ENCODE measurements at regions not wholly inside any gene's neighbourhood (a gene's known extent, or its start where the extent isn't known, plus 50 kb on each side); places are given as distances from the start of the nearest gene placed in this dataset.

GRCh38 chr3:127404221-127405009 lies 116.6 kb upstream of the PRR20G start:
- ATAC-seq (no peak), DNase-seq (no peak)
- intact Hi-C loops (cut with DNase I): no loop called here
- Histone ChIP-seq H3K27me3 (no peaks in the 10 kb centered on the region), H3K9me3 (peaks cover 0 to 5% (median 0%) of the 10 kb centered on the region in 4 donors), H3K4me1 (no peaks in the 10 kb centered on the region), H3K27ac (no peak overlapping the region), H3K36me3 (no peaks in the 10 kb centered on the region), H3K4me3 (no peak overlapping the region)
- no peak for TF ChIP-seq POLR2A (IDR thresholded peaks at IDR 0.05)
- WGBS (ENCODE audit: insufficient coverage, low coverage, low lambda C conversion rate, missing lambda C conversion rate): 56% methylated on average over 5 of the region's 8 CpGs

DNA sequence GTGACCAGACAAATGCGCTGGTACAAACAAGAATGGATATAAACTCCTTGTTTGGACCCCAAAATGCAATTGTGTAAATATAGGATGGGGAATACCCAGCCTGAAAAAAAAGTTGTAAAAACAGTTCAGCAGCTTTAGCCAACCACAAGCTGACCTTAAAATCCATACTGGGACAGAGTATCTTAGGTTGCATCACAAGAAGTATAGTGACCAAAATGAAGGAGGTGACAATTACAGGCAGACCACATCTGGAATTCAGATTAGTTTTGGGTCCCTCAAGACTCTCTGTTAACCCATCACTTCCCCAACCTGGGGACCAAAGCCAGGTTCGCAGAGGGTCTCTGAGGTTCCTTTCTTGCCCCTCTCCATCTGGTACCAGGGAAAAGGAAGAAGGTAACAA lies 115.9 kb upstream of the PRR20G start:
- H3K27ac ChIP-seq: no peak overlapping the region
- intact Hi-C loops (cut with DNase I): no loop called here
- H3K27me3 ChIP-seq: no peaks in the 10 kb centered on the region
- no peaks in the 10 kb centered on the region for H3K4me1 ChIP-seq
- no peaks in the 10 kb centered on the region for H3K36me3 ChIP-seq
- DNase-seq (no peak), ATAC-seq (no peak)
- TF ChIP-seq POLR2A (IDR thresholded peaks at IDR 0.05) (no peak), CTCF (IDR thresholded peaks at IDR 0.05) (no peak)
- peaks cover 0 to 5% (median 0%) of the 10 kb centered on the region in 4 donors for H3K9me3 ChIP-seq
- 78% methylated on average over 2 of the region's 2 CpGs for WGBS (ENCODE audit: insufficient coverage, low coverage, low lambda C conversion rate, missing lambda C conversion rate)
- H3K4me3 ChIP-seq: no peak overlapping the region

DNA sequence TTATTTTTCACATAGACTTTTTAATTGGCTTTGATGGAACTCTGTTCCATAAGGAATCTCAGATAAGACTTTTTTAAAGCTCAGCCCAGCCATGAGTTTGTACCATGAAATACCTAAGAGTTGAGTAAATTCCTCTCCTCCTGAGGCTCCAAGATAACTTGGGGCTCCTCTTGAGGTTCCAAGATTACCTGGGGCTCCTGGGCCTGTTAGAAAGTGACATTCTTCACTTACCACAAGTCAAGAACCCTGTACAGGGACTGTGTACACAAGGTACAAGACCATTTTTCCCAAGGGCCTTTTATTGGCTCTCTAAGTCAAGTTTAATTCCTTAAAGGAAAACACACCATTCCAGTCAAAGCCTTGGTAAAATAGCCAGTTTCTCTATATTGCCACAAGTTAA lies 111.3 kb upstream of the PRR20G start:
- Histone ChIP-seq H3K36me3 (no peaks in the 10 kb centered on the region), H3K9me3 (peaks cover 0 to 5% (median 0%) of the 10 kb centered on the region in 4 donors), H3K27me3 (no peaks in the 10 kb centered on the region), H3K27ac (no peak overlapping the region), H3K4me1 (no peaks in the 10 kb centered on the region), H3K4me3 (no peak overlapping the region)
- intact Hi-C loops (cut with DNase I): no loop called here
- TF ChIP-seq POLR2A (IDR thresholded peaks at IDR 0.05): no peak
- no peak for TF ChIP-seq CTCF (IDR thresholded peaks at IDR 0.05)
- DNase-seq (no peak), ATAC-seq (no peak)

GRCh38 chr3:127396473-127396872 lies 108.6 kb upstream of the PRR20G start:
- WGBS (ENCODE audit: insufficient coverage, low coverage, low lambda C conversion rate, missing lambda C conversion rate): 12% methylated on average over 8 of the region's 8 CpGs
- H3K4me1 ChIP-seq: no peaks in the 10 kb centered on the region
- DNase-seq (no peak), ATAC-seq (no peak)
- H3K4me3 ChIP-seq: no peak overlapping the region
- peaks cover 0 to 5% (median 0%) of the 10 kb centered on the region in 4 donors for H3K9me3 ChIP-seq
- H3K27ac ChIP-seq: no peak overlapping the region
- no peaks in the 10 kb centered on the region for H3K36me3 ChIP-seq
- intact Hi-C loops (cut with DNase I): no loop called here
- no peaks in the 10 kb centered on the region for H3K27me3 ChIP-seq
- TF ChIP-seq POLR2A (IDR thresholded peaks at IDR 0.05) (no peak), CTCF (IDR thresholded peaks at IDR 0.05) (no peak)

DNA sequence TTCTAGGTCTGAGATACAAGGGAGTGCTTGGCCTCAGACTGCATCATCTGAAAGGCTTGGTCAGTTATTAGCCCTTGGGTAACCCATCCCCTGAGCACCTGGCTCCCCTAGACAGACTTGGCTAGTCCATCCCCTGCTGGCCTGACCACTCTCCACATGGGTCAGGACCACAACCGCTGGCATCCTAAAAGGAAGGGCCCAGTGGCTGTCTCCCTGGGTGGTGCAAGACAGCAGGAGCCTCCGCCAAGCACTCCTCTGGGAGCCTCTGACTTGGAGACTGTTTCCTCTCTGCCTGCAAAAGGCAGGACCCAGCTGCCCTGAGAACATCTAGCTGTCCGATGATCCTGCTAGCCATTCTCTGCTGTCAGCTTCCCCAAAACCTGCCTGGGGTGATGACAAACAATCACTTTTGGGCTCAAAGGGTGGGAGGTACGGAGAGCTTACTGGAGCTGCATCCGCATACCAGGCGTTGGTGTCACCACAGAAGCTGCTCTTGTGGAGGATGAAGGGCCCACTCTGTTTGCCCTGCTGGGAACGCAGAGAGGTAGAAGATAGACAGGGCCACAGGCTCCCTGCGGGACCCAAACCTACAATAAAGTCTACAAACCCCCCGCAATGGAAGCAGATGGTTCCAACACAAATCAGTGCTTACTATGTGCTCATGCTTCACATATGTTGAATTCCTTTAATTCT lies 108.0 kb upstream of the PRR20G start:
- TF ChIP-seq CTCF (IDR thresholded peaks at IDR 0.05): no peak
- no peak for TF ChIP-seq POLR2A (IDR thresholded peaks at IDR 0.05)
- ATAC-seq (no peak), DNase-seq (peak in 1 of 3 donors; percentile 26)
- Histone ChIP-seq H3K36me3 (no peaks in the 10 kb centered on the region), H3K4me3 (no peak overlapping the region), H3K9me3 (peaks cover 0 to 5% (median 0%) of the 10 kb centered on the region in 4 donors), H3K27ac (no peak overlapping the region), H3K4me1 (no peaks in the 10 kb centered on the region), H3K27me3 (no peaks in the 10 kb centered on the region)
- WGBS (ENCODE audit: insufficient coverage, low coverage, low lambda C conversion rate, missing lambda C conversion rate): 44% methylated on average over 3 of the region's 9 CpGs
- intact Hi-C loops (cut with DNase I): no loop called here
